HEK293T (cell line): ENCODE measurements at regions not wholly inside any gene's neighbourhood (a gene's known extent, or its start where the extent isn't known, plus 50 kb on each side); places are given as distances from the start of the nearest gene placed in this dataset.

Experiments used
- CTBP1 ChIP-seq: fragments of 450-650 bp; IDR thresholded peaks from 2 replicates; pipeline ENCODE4 v1.6.1; 2016; ENCODE audit warnings: borderline replicate concordance
- ELF4 ChIP-seq: fragments of 450-650 bp; IDR thresholded peaks from 2 replicates; pipeline ENCODE4 v1.6.1; 2017; ENCODE audit warnings: antibody characterized with exemption
- FOXM1 ChIP-seq: fragments of 450-650 bp; IDR thresholded peaks from 2 replicates; pipeline ENCODE4 v1.6.1; 2017; ENCODE audit warnings: mild to moderate bottlenecking, borderline replicate concordance
- HDGF ChIP-seq: fragments of 450-650 bp; IDR thresholded peaks from 2 replicates; pipeline ENCODE4 v1.6.1; 2017; ENCODE audit warnings: antibody characterized with exemption, borderline replicate concordance
- LEF1 ChIP-seq: fragments of 450-650 bp; IDR thresholded peaks from 2 replicates; pipeline ENCODE4 v1.6.1; 2017; ENCODE audit warnings: mild to moderate bottlenecking, borderline replicate concordance
- NFRKB ChIP-seq: fragments of 450-650 bp; IDR thresholded peaks from 2 replicates; pipeline ENCODE4 v1.6.1; 2016; ENCODE audit warnings: mild to moderate bottlenecking, moderate library complexity
- SUZ12 ChIP-seq: fragments of 450-650 bp; IDR thresholded peaks from 2 replicates; pipeline ENCODE4 v1.6.1; 2016; ENCODE audit warnings: mild to moderate bottlenecking

DNA sequence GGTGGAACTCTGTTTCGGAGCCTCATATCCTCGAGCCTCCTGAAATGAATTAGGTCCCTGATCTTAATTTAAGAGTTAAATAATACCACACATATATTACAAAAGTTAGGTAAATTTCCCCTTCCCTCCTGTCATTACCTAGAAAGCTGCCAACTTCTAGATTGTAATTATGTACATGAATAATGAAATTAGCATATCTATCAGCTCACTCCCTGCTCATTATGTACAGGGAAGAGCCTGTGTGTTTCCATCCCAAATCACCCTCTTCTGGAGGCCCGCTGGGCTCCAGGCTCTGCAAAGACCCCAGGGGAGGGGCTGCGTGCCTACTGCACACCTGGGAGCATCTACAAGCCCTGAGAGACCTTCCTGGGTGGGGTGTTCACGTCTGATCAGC is 384.1 kb downstream of the MN1 start:
- no peak for TF ChIP-seq LEF1
- TF ChIP-seq ELF4 = no peak
- TF ChIP-seq FOXM1 = no peak
- TF ChIP-seq CTBP1 = no peak
- TF ChIP-seq HDGF = no peak
- TF ChIP-seq SUZ12 = no peak
- TF ChIP-seq NFRKB = no peak
